ENCODE measurements at regions not wholly inside any gene's neighbourhood (a gene's known extent, or its start where the extent isn't known, plus 50 kb on each side); places are given as distances from the start of the nearest gene placed in this dataset.

- TF ChIP-seq POLR2A (IDR thresholded peaks at IDR 0.05) (no peak), CTCF (IDR thresholded peaks at IDR 0.05) (no peak), POLR2AphosphoS5 (IDR thresholded peaks at IDR 0.05) (no peak)
Measured at GRCh38 chr9:2375114-2375513, 246.5 kb upstream of the VLDLR start.

Data from upper lobe of left lung (tissue), 4 donors.